ENCODE measurements at regions not wholly inside any gene's neighbourhood (a gene's known extent, or its start where the extent isn't known, plus 50 kb on each side); places are given as distances from the start of the nearest gene placed in this dataset.

- no peak for DNase-seq (ENCODE audit: low spot score)
These were observed 539.5 kb downstream of the NYAP2 start for GRCh38 chr2:225938991-225939390.

GRCh38 chr2:225937625-225938187, 538.2 kb downstream of the NYAP2 start:
- DNase-seq (ENCODE audit: low spot score) = no peak

GRCh38 chr2:225932811-225933413, 533.4 kb downstream of the NYAP2 start:
- DNase-seq (ENCODE audit: low spot score) = no peak

- no peak for DNase-seq (ENCODE audit: low spot score)
These were observed 531.2 kb downstream of the NYAP2 start for GRCh38 chr2:225930687-225931086.

GRCh38 chr2:225920621-225921220, 521.2 kb downstream of the NYAP2 start:
- DNase-seq (ENCODE audit: low spot score) = no peak

GRCh38 chr2:225916692-225917091, 517.2 kb downstream of the NYAP2 start:
- DNase-seq (ENCODE audit: low spot score) = no peak

- no peak for DNase-seq (ENCODE audit: low spot score)
These were observed 511.5 kb downstream of the NYAP2 start for GRCh38 chr2:225911019-225911418.

- no peak for DNase-seq (ENCODE audit: low spot score)
These were observed 495.6 kb downstream of the NYAP2 start for GRCh38 chr2:225895126-225895525.

GRCh38 chr2:225894236-225894980, 494.9 kb downstream of the NYAP2 start:
- no peak for DNase-seq (ENCODE audit: low spot score)

- DNase-seq (ENCODE audit: low spot score) = no peak
These were observed 493.6 kb downstream of the NYAP2 start for GRCh38 chr2:225893151-225893550.

- no peak for DNase-seq (ENCODE audit: low spot score)
These were observed 492.3 kb downstream of the NYAP2 start for GRCh38 chr2:225891771-225892170.

GRCh38 chr2:225891013-225891412, 491.5 kb downstream of the NYAP2 start:
- no peak for DNase-seq (ENCODE audit: low spot score)

GRCh38 chr2:225889452-225889851, 489.9 kb downstream of the NYAP2 start:
- DNase-seq (ENCODE audit: low spot score) = peak; percentile 2

GRCh38 chr2:225867071-225867470, 467.6 kb downstream of the NYAP2 start:
- no peak for DNase-seq (ENCODE audit: low spot score)

GRCh38 chr2:225865468-225865867, 466.0 kb downstream of the NYAP2 start:
- no peak for DNase-seq (ENCODE audit: low spot score)

- no peak for DNase-seq (ENCODE audit: low spot score)
These were observed 464.9 kb downstream of the NYAP2 start for GRCh38 chr2:225864394-225864793.

GRCh38 chr2:225842939-225843338, 443.4 kb downstream of the NYAP2 start:
- no peak for DNase-seq (ENCODE audit: low spot score)

- no peak for DNase-seq (ENCODE audit: low spot score)
These were observed 441.8 kb downstream of the NYAP2 start for GRCh38 chr2:225841314-225841713.

GRCh38 chr2:225837328-225837727, 437.8 kb downstream of the NYAP2 start:
- DNase-seq (ENCODE audit: low spot score) = no peak

GRCh38 chr2:225824748-225825449, 425.4 kb downstream of the NYAP2 start:
- no peak for DNase-seq (ENCODE audit: low spot score)

GRCh38 chr2:225821351-225821750, 421.8 kb downstream of the NYAP2 start:
- no peak for DNase-seq (ENCODE audit: low spot score)

GRCh38 chr2:225820826-225821225, 421.3 kb downstream of the NYAP2 start:
- no peak for DNase-seq (ENCODE audit: low spot score)

All from hematopoietic multipotent progenitor cell treated with erythropoietin and hydrocortisone succinate and interleukin-3 and kit ligand, for 15 days (in vitro differentiated cells).